ENCODE measurements at regions not wholly inside any gene's neighbourhood (a gene's known extent, or its start where the extent isn't known, plus 50 kb on each side); places are given as distances from the start of the nearest gene placed in this dataset.

- TF ChIP-seq YY1 (IDR thresholded peaks at IDR 0.05; ENCODE audit: extremely low read depth, insufficient replicate concordance, low read depth, low read length) = no peak
- no peak for TF ChIP-seq CEBPB (IDR thresholded peaks at IDR 0.05; ENCODE audit: low read depth)
- no peak for TF ChIP-seq EGR1 (IDR thresholded peaks at IDR 0.05; ENCODE audit: low read depth)
- no peak for TF ChIP-seq RAD21 (IDR thresholded peaks at IDR 0.05; ENCODE audit: low read depth)
- no peak for TF ChIP-seq SP1 (IDR thresholded peaks at IDR 0.05; ENCODE audit: low read depth)
- no peak for TF ChIP-seq SRF (IDR thresholded peaks at IDR 0.05; ENCODE audit: low read depth)
- no peak for TF ChIP-seq ELF1 (IDR thresholded peaks at IDR 0.05; ENCODE audit: borderline replicate concordance, low read depth)
- no peak for TF ChIP-seq JUND (IDR thresholded peaks at IDR 0.05)
Measured at GRCh38 chr12:103144278-103144677, 186.8 kb downstream of the ASCL1 start (continued).

GRCh38 chr12:103160622-103161021 is 203.1 kb downstream of the ASCL1 start:
- Histone ChIP-seq H3K27ac (ENCODE audit: low read depth, low read length) (no peak overlapping the region), H4K20me1 (ENCODE audit: insufficient read depth) (no peaks in the 10 kb centered on the region), H3K4me2 (ENCODE audit: low read length) (no peak overlapping the region), H3K79me2 (ENCODE audit: insufficient read depth, low read length) (no peaks in the 10 kb centered on the region), H3K36me3 (ENCODE audit: control insufficient read depth in 1 of 2, insufficient read depth in 2 of 2, low read length in 2 of 2) (no peaks in the 10 kb centered on the region), H2AFZ (ENCODE audit: low read depth, low read length, poor library complexity, severe bottlenecking) (no peak overlapping the region), H3K9me3 (ENCODE audit: control insufficient read depth in 1 of 2, insufficient read depth in 1 of 2, low read depth in 1 of 2, low read length in 2 of 2) (no peaks in the 10 kb centered on the region), H3K4me3 (replicated peaks in 1 of 2; ENCODE audit: low read depth in 1 of 2, low read length in 2 of 2) (no peak overlapping the region), H3K27me3 (ENCODE audit: insufficient read depth, low read length) (0 out of 2 replicates have a peak, but pooled peaks cover 4% of the 10 kb centered on the region), H3K9ac (ENCODE audit: low read length) (no peak overlapping the region), H3K4me1 (ENCODE audit: control insufficient read depth in 1 of 2, insufficient read depth in 2 of 2, low read length in 2 of 2) (no peaks in the 10 kb centered on the region), H3K9me2 (ENCODE audit: insufficient read depth) (no peaks in the 10 kb centered on the region)
- no TSS peak for BruUV-seq (replicated peaks)
- ATAC-seq (no peak), DNase-seq (ENCODE audit: low read depth, low spot score) (no peak)
- ChIA-PET CTCF (no interaction called here), RAD21 (ENCODE audit: low non-redundant PET in 1 of 2, low total read pairs in 2 of 2, uncharacterized antibody in 2 of 2, unreplicated experiment in 2 of 2) (no interaction called here), POLR2A (no interaction called here)
- no peak for TF ChIP-seq CBX3 (IDR thresholded peaks at IDR 0.05; ENCODE audit: low read depth)
- TF ChIP-seq ZNF274 (IDR thresholded peaks at IDR 0.05; ENCODE audit: low read depth, low read length) = no peak
- TF ChIP-seq REST (IDR thresholded peaks at IDR 0.05; ENCODE audit: low read depth) = no peak
- TF ChIP-seq YY1 (IDR thresholded peaks at IDR 0.05; ENCODE audit: extremely low read depth, insufficient replicate concordance, low read depth, low read length) = no peak
- no peak for TF ChIP-seq SRF (IDR thresholded peaks at IDR 0.05; ENCODE audit: low read depth)
- TF ChIP-seq SP1 (IDR thresholded peaks at IDR 0.05; ENCODE audit: low read depth) = no peak
- TF ChIP-seq CTCF (IDR thresholded peaks at IDR 0.05 in 2 of 3, conservative IDR thresholded peaks at IDR 0.05 in 1 of 3; ENCODE audit: borderline replicate concordance in 1 of 3, insufficient read depth in 1 of 3, low read depth in 2 of 3, low read length in 2 of 3) = no peak
- TF ChIP-seq ZBTB33 (IDR thresholded peaks at IDR 0.05; ENCODE audit: extremely low read depth, insufficient replicate concordance, low read length) = no peak
- no peak for TF ChIP-seq POLR2A (IDR thresholded peaks at IDR 0.05; ENCODE audit: borderline replicate concordance, extremely low read depth, insufficient read depth, insufficient read length)
- intact Hi-C loops (cut with micrococcal nuclease) = no loop called here

Measured in HCT116 (cell line).